WTC11 (cell line): ENCODE measurements at regions not wholly inside any gene's neighbourhood (a gene's known extent, or its start where the extent isn't known, plus 50 kb on each side); places are given as distances from the start of the nearest gene placed in this dataset.

Experiments
- CTCF ChIP-seq: fragments of 200-600 bp; IDR thresholded peaks from 2 replicates; pipeline ENCODE4 v1.8.0; 2022; ENCODE audit warnings: antibody characterized with exemption
- ESRRA ChIP-seq: sonication (generic); formaldehyde crosslinking; IDR thresholded peaks from 2 replicates; pipeline ENCODE4 v1.8.1; 2022; ENCODE audit warnings: mild to moderate bottlenecking, missing genetic modification reagents, borderline replicate concordance
- ETV6 ChIP-seq: sonication (generic); formaldehyde crosslinking; IDR thresholded peaks from 2 replicates; pipeline ENCODE4 v1.8.1; 2022; ENCODE audit warnings: mild to moderate bottlenecking, missing genetic modification reagents
- HMGXB4 ChIP-seq: sonication (generic); formaldehyde crosslinking; IDR thresholded peaks from 2 replicates; pipeline ENCODE4 v1.8.1; 2023; ENCODE audit warnings: mild to moderate bottlenecking, moderate library complexity, missing genetic modification reagents
- NFE2L1 ChIP-seq: sonication (generic); formaldehyde crosslinking; IDR thresholded peaks from 2 replicates; pipeline ENCODE4 v1.8.1; 2023; ENCODE audit warnings: missing genetic modification reagents
- NR2C2 ChIP-seq: sonication (generic); formaldehyde crosslinking; IDR thresholded peaks from 2 replicates; pipeline ENCODE4 v1.8.0; 2022; ENCODE audit warnings: mild to moderate bottlenecking, missing genetic modification reagents
- NR3C1 ChIP-seq: sonication (generic); formaldehyde crosslinking; conservative IDR thresholded peaks from 2 replicates; pipeline ENCODE4 v1.8.1; 2023; ENCODE audit warnings: low read depth, mild to moderate bottlenecking, missing genetic modification reagents
- SP1 ChIP-seq: sonication (generic); formaldehyde crosslinking; conservative IDR thresholded peaks from 2 replicates; pipeline ENCODE4 v1.8.1; 2022; ENCODE audit warnings: missing genetic modification reagents
- TF ChIP-seq, protein P1 (sequence below): sonication (generic); formaldehyde crosslinking; IDR thresholded peaks from 2 replicates; pipeline ENCODE4 v1.8.0; 2022; ENCODE audit warnings: mild to moderate bottlenecking, missing genetic modification reagents
- TF ChIP-seq, protein P2 (sequence below): sonication (generic); formaldehyde crosslinking; IDR thresholded peaks from 2 replicates; pipeline ENCODE4 v1.8.1; 2022; ENCODE audit warnings: low read depth, missing genetic modification reagents, borderline replicate concordance

- no peak for TF ChIP-seq CTCF
- no peak for TF ChIP-seq NR2C2 (CRISPR knock-in tag)
- TF ChIP-seq, protein P1, sequence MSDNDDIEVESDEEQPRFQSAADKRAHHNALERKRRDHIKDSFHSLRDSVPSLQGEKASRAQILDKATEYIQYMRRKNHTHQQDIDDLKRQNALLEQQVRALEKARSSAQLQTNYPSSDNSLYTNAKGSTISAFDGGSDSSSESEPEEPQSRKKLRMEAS (CRISPR knock-in tag) = no peak
- TF ChIP-seq NFE2L1 = no peak
- TF ChIP-seq SP1 = no peak
- TF ChIP-seq HMGXB4 (CRISPR knock-in tag) = no peak
- TF ChIP-seq NR3C1 (CRISPR knock-in tag) = no peak
- TF ChIP-seq, protein P2, sequence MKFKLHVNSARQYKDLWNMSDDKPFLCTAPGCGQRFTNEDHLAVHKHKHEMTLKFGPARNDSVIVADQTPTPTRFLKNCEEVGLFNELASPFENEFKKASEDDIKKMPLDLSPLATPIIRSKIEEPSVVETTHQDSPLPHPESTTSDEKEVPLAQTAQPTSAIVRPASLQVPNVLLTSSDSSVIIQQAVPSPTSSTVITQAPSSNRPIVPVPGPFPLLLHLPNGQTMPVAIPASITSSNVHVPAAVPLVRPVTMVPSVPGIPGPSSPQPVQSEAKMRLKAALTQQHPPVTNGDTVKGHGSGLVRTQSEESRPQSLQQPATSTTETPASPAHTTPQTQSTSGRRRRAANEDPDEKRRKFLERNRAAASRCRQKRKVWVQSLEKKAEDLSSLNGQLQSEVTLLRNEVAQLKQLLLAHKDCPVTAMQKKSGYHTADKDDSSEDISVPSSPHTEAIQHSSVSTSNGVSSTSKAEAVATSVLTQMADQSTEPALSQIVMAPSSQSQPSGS (CRISPR knock-in tag) = no peak
- no peak for TF ChIP-seq ESRRA (CRISPR knock-in tag)
- TF ChIP-seq ETV6 (CRISPR knock-in tag) = no peak
Measured at GRCh38 chr1:185427776-185428175, 110.7 kb upstream of the IVNS1ABP start.
